WTC11 (cell line): ENCODE measurements at regions not wholly inside any gene's neighbourhood (a gene's known extent, or its start where the extent isn't known, plus 50 kb on each side); places are given as distances from the start of the nearest gene placed in this dataset.

Source experiments
- ATAC-seq: fragments of 200-7000 bp; cut with Tn5 transposase; 2 replicates; pipeline ENCODE4 v1.10.0; 2021; ENCODE audit warnings: mild to moderate bottlenecking, moderate library complexity
- CTCF ChIA-PET: fragments of 300-600 bp; sonication (Branson Sonifier 250); formaldehyde crosslinking; loops from one replicate; lab custom pipeline; 2021; ENCODE audit warnings: antibody characterized with exemption; lab: Charles Lee
- POLR2A ChIA-PET: fragments of 350-600 bp; sonication (Branson Sonifier 250); formaldehyde crosslinking; loops from one replicate; lab custom pipeline; 2021; ENCODE audit warnings: antibody characterized with exemption; lab: Charles Lee
- DNase-seq: peaks from one replicate; pipeline ENCODE4 v3.0.0; 2021; ENCODE audit warnings: low spot score
- H3K27ac Mint-ChIP-seq: 2 replicates; pipeline ENCODE4 v1.8.0; 2021; ENCODE audit warnings: mixed read lengths
- H3K27me3 Mint-ChIP-seq: 2 replicates; pipeline ENCODE4 v1.8.0; 2021; ENCODE audit warnings: low read depth, mild to moderate bottlenecking, moderate library complexity, mixed read lengths
- H3K36me3 Mint-ChIP-seq: 2 replicates; pipeline ENCODE4 v1.8.0; 2021; ENCODE audit warnings: mixed read lengths
- H3K4me1 Mint-ChIP-seq: 2 replicates; pipeline ENCODE4 v1.8.0; 2022; ENCODE audit warnings: mixed read lengths
- H3K4me3 Mint-ChIP-seq: 2 replicates; pipeline ENCODE4 v1.8.0; 2021; ENCODE audit warnings: mild to moderate bottlenecking, moderate library complexity, mixed read lengths
- H3K9me3 Mint-ChIP-seq: 2 replicates; pipeline ENCODE4 v1.8.0; 2021; ENCODE audit warnings: mixed read lengths
- AR ChIP-seq: fragments of 250-450 bp; sonication (Bioruptor Pico); IDR thresholded peaks from 2 replicates; pipeline ENCODE4 v1.9.0; 2021; ENCODE audit warnings: mild to moderate bottlenecking
- ATF2 ChIP-seq: sonication (generic); formaldehyde crosslinking; IDR thresholded peaks from 2 replicates; pipeline ENCODE4 v1.8.1; 2022; ENCODE audit warnings: low read depth, missing genetic modification reagents, borderline replicate concordance
- CREB1 ChIP-seq: sonication (generic); formaldehyde crosslinking; IDR thresholded peaks from 2 replicates; pipeline ENCODE4 v1.8.0; 2023; ENCODE audit warnings: mild to moderate bottlenecking, missing genetic modification reagents
- E2F4 ChIP-seq: sonication (generic); formaldehyde crosslinking; IDR thresholded peaks from 2 replicates; pipeline ENCODE4 v1.8.1; 2022; ENCODE audit warnings: low read depth, mild to moderate bottlenecking, moderate library complexity, missing genetic modification reagents, borderline replicate concordance
- E2F5 ChIP-seq: sonication (generic); formaldehyde crosslinking; IDR thresholded peaks from 2 replicates; pipeline ENCODE4 v1.8.1; 2022; ENCODE audit warnings: mild to moderate bottlenecking, moderate library complexity, missing genetic modification reagents
- ELF4 ChIP-seq: sonication (generic); formaldehyde crosslinking; IDR thresholded peaks from 2 replicates; pipeline ENCODE4 v1.8.1; 2022; ENCODE audit warnings: low read depth, mild to moderate bottlenecking, moderate library complexity, missing genetic modification reagents
- GRHL2 ChIP-seq: fragments of 250-450 bp; sonication (Bioruptor Pico); IDR thresholded peaks from 2 replicates; pipeline ENCODE4 v1.8.0; 2022; ENCODE audit warnings: mild to moderate bottlenecking, moderate library complexity; ENCODE audit not compliant: insufficient replicate concordance, severe bottlenecking
- IRF1 ChIP-seq: sonication (generic); formaldehyde crosslinking; IDR thresholded peaks from 2 replicates; pipeline ENCODE4 v1.8.0; 2023; ENCODE audit warnings: missing genetic modification reagents
- JAZF1 ChIP-seq: fragments of 250-450 bp; sonication (Bioruptor Pico); IDR thresholded peaks from 2 replicates; pipeline ENCODE4 v1.9.0; 2021; ENCODE audit warnings: moderate library complexity, mild to moderate bottlenecking, inconsistent platforms
- MAX ChIP-seq: sonication (generic); formaldehyde crosslinking; IDR thresholded peaks from 2 replicates; pipeline ENCODE4 v1.8.0; 2022; ENCODE audit warnings: mild to moderate bottlenecking, missing genetic modification reagents
- NFATC4 ChIP-seq: fragments of 250-450 bp; sonication (Bioruptor Pico); IDR thresholded peaks from 2 replicates; pipeline ENCODE4 v1.9.0; 2021; ENCODE audit warnings: mild to moderate bottlenecking
- PRDM15 ChIP-seq: sonication (generic); formaldehyde crosslinking; IDR thresholded peaks from 2 replicates; pipeline ENCODE4 v1.8.0; 2022; ENCODE audit warnings: missing genetic modification reagents
- SOX15 ChIP-seq: fragments of 250-450 bp; sonication (Bioruptor Pico); IDR thresholded peaks from 2 replicates; pipeline ENCODE4 v1.9.0; 2021; ENCODE audit warnings: mild to moderate bottlenecking
- STAT6 ChIP-seq: sonication (generic); formaldehyde crosslinking; conservative IDR thresholded peaks from 2 replicates; pipeline ENCODE4 v1.8.1; 2023; ENCODE audit warnings: mild to moderate bottlenecking, low read depth, missing genetic modification reagents, moderate library complexity
- ZBTB21 ChIP-seq: sonication (generic); formaldehyde crosslinking; IDR thresholded peaks from 2 replicates; pipeline ENCODE4 v1.8.1; 2023; ENCODE audit warnings: mild to moderate bottlenecking, missing genetic modification reagents, borderline replicate concordance
- ZNF121 ChIP-seq: sonication (generic); formaldehyde crosslinking; IDR thresholded peaks from 2 replicates; pipeline ENCODE4 v1.8.0; 2023; ENCODE audit warnings: missing genetic modification reagents
- ZNF138 ChIP-seq: sonication (generic); formaldehyde crosslinking; conservative IDR thresholded peaks from 2 replicates; pipeline ENCODE4 v1.8.1; 2022; ENCODE audit warnings: mild to moderate bottlenecking, moderate library complexity, missing genetic modification reagents
- ZNF232 ChIP-seq: sonication (generic); formaldehyde crosslinking; IDR thresholded peaks from 2 replicates; pipeline ENCODE4 v1.8.0; 2022; ENCODE audit warnings: mild to moderate bottlenecking, missing genetic modification reagents
- ZNF396 ChIP-seq: fragments of 250-450 bp; sonication (Bioruptor Pico); IDR thresholded peaks from 2 replicates; pipeline ENCODE4 v1.8.0; 2021; ENCODE audit warnings: mild to moderate bottlenecking, moderate library complexity, borderline replicate concordance
- ZNF532 ChIP-seq: fragments of 250-450 bp; sonication (Bioruptor Pico); IDR thresholded peaks from 2 replicates; pipeline ENCODE4 v1.9.0; 2021; ENCODE audit warnings: mild to moderate bottlenecking, borderline replicate concordance

- no peak for TF ChIP-seq AR (CRISPR knock-in tag)
- no peak for TF ChIP-seq E2F4
- TF ChIP-seq ZNF138 (CRISPR knock-in tag): no peak
- no peak for TF ChIP-seq GRHL2 (CRISPR knock-in tag)
- TF ChIP-seq CREB1 (CRISPR knock-in tag): no peak
- TF ChIP-seq ZNF232: no peak
- no peak for TF ChIP-seq ZBTB21
- TF ChIP-seq JAZF1: no peak
- no peak for TF ChIP-seq ELF4 (CRISPR knock-in tag)
- TF ChIP-seq MAX (CRISPR knock-in tag): no peak
- TF ChIP-seq IRF1: no peak
- TF ChIP-seq SOX15 (CRISPR knock-in tag): no peak
- TF ChIP-seq NFATC4 (CRISPR knock-in tag): no peak
- no peak for TF ChIP-seq PRDM15
- TF ChIP-seq ATF2 (CRISPR knock-in tag): no peak
These were observed 347.4 kb downstream of the PTPRU start (continued) for GRCh38 chr1:29583727-29584126.

- Mint-ChIP-seq H3K27me3 (no peaks in the 10 kb centered on the region), H3K36me3 (no peaks in the 10 kb centered on the region), H3K4me3 (no peak overlapping the region), H3K4me1 (peaks cover 19% of the 10 kb centered on the region), H3K27ac (no peak overlapping the region), H3K9me3 (no peaks in the 10 kb centered on the region)
- ChIA-PET CTCF (no interaction called here), POLR2A (no interaction called here)
- DNase-seq (no peak), ATAC-seq (no peak)
- TF ChIP-seq STAT6 (CRISPR knock-in tag) (no peak), ZNF532 (CRISPR knock-in tag) (no peak), E2F5 (CRISPR knock-in tag) (no peak), ZNF396 (CRISPR knock-in tag) (no peak), ZNF121 (CRISPR knock-in tag) (no peak)
These were observed 344.9 kb downstream of the PTPRU start for GRCh38 chr1:29581256-29581655.
